ENCODE measurements at regions not wholly inside any gene's neighbourhood (a gene's known extent, or its start where the extent isn't known, plus 50 kb on each side); places are given as distances from the start of the nearest gene placed in this dataset.

- TF ChIP-seq CTCF (conservative IDR thresholded peaks at IDR 0.05; ENCODE audit: low read depth in 2 of 2) (no peak), JUNB (IDR thresholded peaks at IDR 0.05; ENCODE audit: unreplicated experiment) (no peak), ETS1 (IDR thresholded peaks at IDR 0.05) (no peak), CREB1 (CRISPR knock-in tag; IDR thresholded peaks at IDR 0.05; ENCODE audit: low read depth) (no peak), STAT1 (IDR thresholded peaks at IDR 0.05; ENCODE audit: unreplicated experiment) (no peak), ZNF114 (CRISPR knock-in tag; IDR thresholded peaks at IDR 0.05) (no peak), ZNF331 (CRISPR knock-in tag; IDR thresholded peaks at IDR 0.05; ENCODE audit: low read depth) (no peak)
Observed at GRCh38 chr15:87496795-87497194, 759.7 kb downstream of the NTRK3 start (continued).

- H3K9me2 ChIP-seq (ENCODE audit: insufficient read depth) = peaks cover 7% of the 10 kb centered on the region; the same call in 1 of the 2 replicates
- no peak overlapping the region for H3K27ac ChIP-seq (ENCODE audit: low read depth)
- no peaks in the 10 kb centered on the region for H3K36me3 ChIP-seq (ENCODE audit: insufficient read depth)
- Mint-ChIP-seq H3K4me3 (no peak overlapping the region), H3K36me3 (ENCODE audit: low read depth) (no peaks in the 10 kb centered on the region), H3K27ac (no peak overlapping the region), H3K27me3 (ENCODE audit: insufficient read depth, low read depth, poor library complexity) (peaks cover 2% of the 10 kb centered on the region), H3K9me3 (no peaks in the 10 kb centered on the region; the same call in 2 of the 3 replicates), H3K4me1 (0 out of 3 replicates have a peak, but pooled peaks cover 2% of the 10 kb centered on the region)
- no peaks in the 10 kb centered on the region for H3K27me3 ChIP-seq (ENCODE audit: insufficient read depth)
- no peaks in the 10 kb centered on the region for H4K20me1 ChIP-seq (replicated peaks; ENCODE audit: insufficient read depth)
- H2AFZ ChIP-seq = no peak overlapping the region
- DNase-seq (ENCODE audit: low spot score) = no peak
- no peaks in the 10 kb centered on the region for H3F3A ChIP-seq (replicated peaks; ENCODE audit: low read depth)
- H3K79me2 ChIP-seq (replicated peaks; ENCODE audit: insufficient read depth) = no peaks in the 10 kb centered on the region
- H3K4me2 ChIP-seq = no peak overlapping the region
- no peak overlapping the region for H3K4me3 ChIP-seq
- ATAC-seq = no peak
- no peaks in the 10 kb centered on the region; the same call in 1 of the 2 replicates for H3K4me1 ChIP-seq (ENCODE audit: insufficient read depth)
- TF ChIP-seq STAT1 (IDR thresholded peaks at IDR 0.05; ENCODE audit: unreplicated experiment) (no peak), JUNB (IDR thresholded peaks at IDR 0.05; ENCODE audit: unreplicated experiment) (no peak), POLR2AphosphoS5 (IDR thresholded peaks at IDR 0.05; ENCODE audit: low read depth) (no peak), EZH2 (IDR thresholded peaks at IDR 0.05; ENCODE audit: low read depth, unreplicated experiment) (no peak), NANOG (IDR thresholded peaks at IDR 0.05; ENCODE audit: borderline replicate concordance) (no peak), CTCF (conservative IDR thresholded peaks at IDR 0.05; ENCODE audit: low read depth in 2 of 2) (no peak), REST (IDR thresholded peaks at IDR 0.05; ENCODE audit: unreplicated experiment) (no peak), ETS1 (IDR thresholded peaks at IDR 0.05) (no peak)
Observed at GRCh38 chr15:87496109-87496508, 760.4 kb downstream of the NTRK3 start.
